Pancreas (tissue), 10 donors: ENCODE measurements at regions not wholly inside any gene's neighbourhood (a gene's known extent, or its start where the extent isn't known, plus 50 kb on each side); places are given as distances from the start of the nearest gene placed in this dataset.

Source experiments
- ATAC-seq, 4 donors: fragments of 200-7000 bp; cut with Tn5 transposase; one replicate each; pipeline versions ENCODE4 v1.8.0 to v1.9.1; 2020; ENCODE audit warnings: mild to moderate bottlenecking in 4 of 4, moderate library complexity in 4 of 4
- DNase-seq, 6 donors: peaks; one replicate each; pipeline ENCODE4 v3.0.0-alpha.2; 2020
- FAIRE-seq: peaks from 2 replicates; lab custom pipeline; 2012; peaks lifted over from hg19 to GRCh38; lab: Jason Lieb, UNC
- H3K27ac ChIP-seq, 4 donors: fragments of 200-600 bp; sonication (generic); 1 replicate in 3 of 4; 2 replicates in 1 of 4; pipeline versions ENCODE4 v1.5.0 to v1.8.0; 2020
- H3K27me3 ChIP-seq, 4 donors: fragments of 200-600 bp; one replicate each; pipeline ENCODE4 v1.8.0; 2021
- H3K36me3 ChIP-seq, 3 donors: fragments of 200-600 bp; sonication (generic) in 1 of 3; one replicate each; pipeline versions ENCODE4 v1.5.0 to v1.8.0; 2020 to 2021
- H3K4me1 ChIP-seq, 3 donors: fragments of 200-600 bp; one replicate each; pipeline ENCODE4 v1.8.0; 2021
- H3K4me3 ChIP-seq, 4 donors: fragments of 200-600 bp; sonication (generic) in 2 of 4; one replicate each; pipeline versions ENCODE4 v1.5.0 to v1.8.0; 2020 to 2021
- H3K9me3 ChIP-seq, 4 donors: fragments of 200-600 bp; one replicate each; pipeline ENCODE4 v1.8.0; 2021
- WGBS, 2 donors: extraction: QIAGEN DNeasy Blood & Tissue Kit; methylation state at CpG; one replicate each; pipeline ENCODE4 v1.1.7; 2013; 5-methylcytosine and 5-hydroxymethylcytosine counted together
- intact Hi-C, 3 donors: fragments of 100-400 bp; cut with DNase I; formaldehyde crosslinking; loops; one replicate each; pipeline versions ENCODE4 v1.11.1 to v1.14.2; 2022
- TF ChIP-seq, protein P1 (sequence below), 4 donors: fragments of 200-600 bp; sonication (generic) in 3 of 4; IDR thresholded peaks; one replicate each; pipeline versions ENCODE4 v1.5.0 to v1.8.0; 2021; ENCODE audit warnings: antibody characterized with exemption in 4 of 4
- donor health status: healthy with polysubstance abuse.
- donor health status: DM: no; HTN: no; CAD: no; lungs with moderate emphysema.
- donor health status: DM: no; HTN: no; CAD: no.
- donor health status: control.
- donor health status: control.
- donor health status: Bipolar disorder and iron deficiency.
- donor health status: DM: yes; HTN: yes; CAD: no.
- donor health status: DM: no; HTN: no; CAD: no.
- donor health status: DM: no; HTN: no; CAD: no.
- donor health status: DM: yes; HTN: yes; CAD: no.

GRCh38 chr1:238341395-238341794 lies 450.7 kb upstream of the ZP4 start:
- DNase-seq (no peak), ATAC-seq (no peak), FAIRE-seq (no peak)
- WGBS, 2 donors, result 67 to 80% methylated on average over 2 of the region's 2 CpGs
- H3K27me3 ChIP-seq, result no peaks in the 10 kb centered on the region
- intact Hi-C loops, result no loop called here
- peaks cover 3 to 12% (median 11%) of the 10 kb centered on the region in 3 donors for H3K4me1 ChIP-seq
- H3K27ac ChIP-seq, result no peak overlapping the region
- TF ChIP-seq, protein P1, sequence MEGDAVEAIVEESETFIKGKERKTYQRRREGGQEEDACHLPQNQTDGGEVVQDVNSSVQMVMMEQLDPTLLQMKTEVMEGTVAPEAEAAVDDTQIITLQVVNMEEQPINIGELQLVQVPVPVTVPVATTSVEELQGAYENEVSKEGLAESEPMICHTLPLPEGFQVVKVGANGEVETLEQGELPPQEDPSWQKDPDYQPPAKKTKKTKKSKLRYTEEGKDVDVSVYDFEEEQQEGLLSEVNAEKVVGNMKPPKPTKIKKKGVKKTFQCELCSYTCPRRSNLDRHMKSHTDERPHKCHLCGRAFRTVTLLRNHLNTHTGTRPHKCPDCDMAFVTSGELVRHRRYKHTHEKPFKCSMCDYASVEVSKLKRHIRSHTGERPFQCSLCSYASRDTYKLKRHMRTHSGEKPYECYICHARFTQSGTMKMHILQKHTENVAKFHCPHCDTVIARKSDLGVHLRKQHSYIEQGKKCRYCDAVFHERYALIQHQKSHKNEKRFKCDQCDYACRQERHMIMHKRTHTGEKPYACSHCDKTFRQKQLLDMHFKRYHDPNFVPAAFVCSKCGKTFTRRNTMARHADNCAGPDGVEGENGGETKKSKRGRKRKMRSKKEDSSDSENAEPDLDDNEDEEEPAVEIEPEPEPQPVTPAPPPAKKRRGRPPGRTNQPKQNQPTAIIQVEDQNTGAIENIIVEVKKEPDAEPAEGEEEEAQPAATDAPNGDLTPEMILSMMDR (IDR thresholded peaks at IDR 0.05), result no peak
- H3K36me3 ChIP-seq, result no peaks in the 10 kb centered on the region
- H3K4me3 ChIP-seq, result no peak overlapping the region
- no peaks in the 10 kb centered on the region for H3K9me3 ChIP-seq

- ATAC-seq, result no peak
- Histone ChIP-seq H3K36me3 (no peaks in the 10 kb centered on the region), H3K4me3 (no peak overlapping the region), H3K9me3 (no peaks in the 10 kb centered on the region), H3K27me3 (no peaks in the 10 kb centered on the region), H3K4me1 (peaks cover 3 to 9% (median 7%) of the 10 kb centered on the region in 3 donors), H3K27ac (no peak overlapping the region)
- no peak for FAIRE-seq
- TF ChIP-seq, protein P1 (IDR thresholded peaks at IDR 0.05), result no peak
- intact Hi-C loops, result no loop called here
- 78 to 88% methylated on average over 7 of the region's 7 CpGs for WGBS, 2 donors
- no peak for DNase-seq
Measured at GRCh38 chr1:238340989-238341388, 450.3 kb upstream of the ZP4 start.

DNA sequence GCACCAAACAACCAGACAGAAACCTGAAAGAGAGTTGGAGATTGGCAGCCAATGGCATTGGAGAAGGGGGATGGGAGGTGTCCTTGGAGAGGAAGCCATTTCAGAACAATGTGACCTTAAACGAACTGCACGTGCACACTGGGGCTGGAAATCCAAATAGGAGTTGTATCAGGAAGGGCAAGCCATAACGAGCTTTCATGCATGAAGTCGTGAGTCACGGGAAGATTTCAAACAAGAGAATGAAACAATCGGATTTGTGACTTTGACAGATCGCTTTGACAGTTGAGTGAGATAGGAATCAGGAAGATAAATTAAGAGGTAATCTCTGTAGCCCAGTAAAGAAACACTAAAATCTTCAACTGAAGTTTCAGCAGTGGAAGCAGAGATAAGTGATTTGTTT lies 445.8 kb upstream of the ZP4 start:
- WGBS, 2 donors, result 67 to 71% methylated on average over 7 of the region's 7 CpGs
- H3K27ac ChIP-seq, result no peak overlapping the region
- DNase-seq (no peak), FAIRE-seq (no peak), ATAC-seq (no peak)
- no peaks in the 10 kb centered on the region for H3K36me3 ChIP-seq
- H3K4me1 ChIP-seq, result peaks cover 0 to 5% (median 4%) of the 10 kb centered on the region in 3 donors
- H3K27me3 ChIP-seq, result no peaks in the 10 kb centered on the region
- intact Hi-C loops, result no loop called here
- no peak overlapping the region for H3K4me3 ChIP-seq
- no peaks in the 10 kb centered on the region for H3K9me3 ChIP-seq
- TF ChIP-seq, protein P1 (IDR thresholded peaks at IDR 0.05), result no peak

- H3K27ac ChIP-seq, result peak overlapping the region in 2 of 4 donors; percentile 32 to 55
- intact Hi-C loops, result no loop called here
- WGBS, 2 donors, result 25 to 28% methylated on average over 1 of the region's 1 CpG
- FAIRE-seq (no peak), DNase-seq (peak in 2 of 6 donors; percentile 31 to 48), ATAC-seq (peak; percentile 90 to 97 (median 94))
- TF ChIP-seq, protein P1 (IDR thresholded peaks at IDR 0.05), result no peak
- no peaks in the 10 kb centered on the region for H3K9me3 ChIP-seq
- H3K4me3 ChIP-seq, result no peak overlapping the region
- peaks cover 0 to 10% (median 9%) of the 10 kb centered on the region in 3 donors for H3K4me1 ChIP-seq
- H3K27me3 ChIP-seq, result no peaks in the 10 kb centered on the region
- H3K36me3 ChIP-seq, result no peaks in the 10 kb centered on the region
Measured at GRCh38 chr1:238334170-238334569, 443.4 kb upstream of the ZP4 start.

DNA sequence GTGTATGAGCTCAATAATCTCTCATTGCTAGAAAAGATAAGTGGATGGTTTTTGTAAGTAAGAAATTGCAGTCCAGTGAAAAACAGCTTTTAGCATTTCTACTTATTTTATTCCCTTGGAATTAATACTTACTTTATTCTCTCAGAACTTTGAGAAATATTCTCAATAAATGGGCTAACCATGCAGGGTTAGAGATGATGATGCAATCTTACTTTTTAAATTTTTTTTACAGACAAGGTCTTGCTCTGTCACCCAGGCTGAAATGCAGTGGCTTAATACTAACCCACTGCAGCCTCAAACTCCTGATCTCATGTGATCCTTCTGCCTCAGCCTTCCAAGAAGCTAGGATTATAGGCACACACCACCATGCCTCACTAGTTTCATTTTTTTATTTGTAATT lies 440.8 kb upstream of the ZP4 start:
- H3K27me3 ChIP-seq, result no peaks in the 10 kb centered on the region
- no peaks in the 10 kb centered on the region for H3K9me3 ChIP-seq
- TF ChIP-seq, protein P1 (IDR thresholded peaks at IDR 0.05), result no peak
- intact Hi-C loops, result no loop called here
- H3K4me3 ChIP-seq, result no peak overlapping the region
- no peak for DNase-seq
- ATAC-seq, result no peak
- no peak for FAIRE-seq
- H3K4me1 ChIP-seq, result peaks cover 0 to 10% (median 9%) of the 10 kb centered on the region in 3 donors
- no peak overlapping the region for H3K27ac ChIP-seq
- H3K36me3 ChIP-seq, result no peaks in the 10 kb centered on the region
